B cell (primary cell): ENCODE measurements at regions not wholly inside any gene's neighbourhood (a gene's known extent, or its start where the extent isn't known, plus 50 kb on each side); places are given as distances from the start of the nearest gene placed in this dataset.
A peak's percentile ranks its signal among the peaks of the same experiment; 100 is the strongest.

Source experiments
- ATAC-seq: fragments of 200-7000 bp; cut with Tn5 transposase; one replicate; pipeline ENCODE4 v1.10.0; 2021; ENCODE audit warnings: low read depth, mild to moderate bottlenecking, moderate number of reproducible peaks, moderate library complexity
- CTCF ChIA-PET: fragments of 350-600 bp; sonication (Branson Sonifier 250); formaldehyde crosslinking; loops from one replicate; lab custom pipeline; 2021; ENCODE audit warnings: antibody characterized with exemption, inconsistent platforms; lab: Charles Lee
- POLR2A ChIA-PET: fragments of 350-600 bp; sonication (Branson Sonifier 250); formaldehyde crosslinking; loops from one replicate; lab custom pipeline; 2021; ENCODE audit warnings: antibody characterized with exemption; lab: Charles Lee
- DNase-seq: peaks from one replicate; pipeline ENCODE4 v3.0.0; 2013
- H2AFZ ChIP-seq: 2 replicates; pipeline ENCODE4 v1.6.1; 2012; ENCODE audit warnings: mild to moderate bottlenecking, low read depth, low read length; ENCODE audit not compliant: insufficient read depth, poor library complexity, severe bottlenecking
- H3K27ac ChIP-seq, 2 donors: 1 replicate in 1 of 2; 2 replicates in 1 of 2; pipeline ENCODE4 v1.5.1; 2012 to 2013; ENCODE audit warnings: low read length in 2 of 2, mild to moderate bottlenecking in 2 of 2, moderate library complexity in 1 of 2
- H3K27me3 ChIP-seq, 4 experiments: fragments of 200-600 bp in 1 of 4; sonication (generic) in 1 of 4; replicated peaks in 1 of 4; 1 replicate in 2 of 4; 2 replicates in 2 of 4; pipeline versions ENCODE4 v1.6.1 to v1.7.0; 2013 to 2016; ENCODE audit warnings: low read length in 3 of 4, mild to moderate bottlenecking in 2 of 4, mixed read lengths in 1 of 4, moderate library complexity in 1 of 4; ENCODE audit not compliant: insufficient read depth in 4 of 4, control insufficient read depth in 3 of 4; ENCODE audit errors: control extremely low read depth in 1 of 4
- H3K36me3 ChIP-seq, 2 experiments: replicated peaks in 1 of 2; 1 replicate in 1 of 2; 2 replicates in 1 of 2; pipeline versions ENCODE4 v1.6.1 to v1.7.1; 2013; ENCODE audit warnings: low read length in 1 of 2; ENCODE audit not compliant: insufficient read depth in 2 of 2, control insufficient read depth in 1 of 2; ENCODE audit errors: control extremely low read depth in 1 of 2, extremely low read depth in 1 of 2
- H3K4me1 ChIP-seq, 2 donors: fragments of 200-600 bp in 1 of 2; sonication (generic) in 1 of 2; 1 replicate in 1 of 2; 2 replicates in 1 of 2; pipeline versions ENCODE4 v1.5.1 to v1.6.1; 2013 to 2017; ENCODE audit warnings: low read length in 2 of 2; ENCODE audit not compliant: control insufficient read depth in 2 of 2, insufficient read depth in 2 of 2
- H3K4me2 ChIP-seq: replicated peaks from 2 replicates; pipeline ENCODE3; 2012; ENCODE audit warnings: mild to moderate bottlenecking, low read depth, low read length; ENCODE audit not compliant: poor library complexity, severe bottlenecking
- H3K4me3 ChIP-seq, 5 experiments: fragments of 200-600 bp in 1 of 5; sonication (generic) in 1 of 5; 1 replicate in 3 of 5; 2 replicates in 2 of 5; pipeline versions ENCODE4 v1.5.1 to v1.7.0; 2011 to 2016; ENCODE audit warnings: low read length in 4 of 5, mild to moderate bottlenecking in 4 of 5, low read depth in 2 of 5, control low read depth in 1 of 5, moderate library complexity in 1 of 5; ENCODE audit not compliant: insufficient read depth in 1 of 5; ENCODE audit errors: control extremely low read depth in 1 of 5, extremely low read depth in 1 of 5
- H3K79me2 ChIP-seq: fragments of 200-600 bp; sonication (generic); one replicate; pipeline ENCODE4 v1.6.0; 2016; ENCODE audit warnings: low read length; ENCODE audit not compliant: control insufficient read depth, insufficient read depth
- H3K9ac ChIP-seq: fragments of 200-600 bp; sonication (generic); 2 replicates; pipeline ENCODE4 v1.6.1; 2017; ENCODE audit warnings: mild to moderate bottlenecking, low read length, moderate library complexity
- H3K9me3 ChIP-seq, 3 donors: one replicate each; pipeline versions ENCODE4 v1.6.1 to v1.7.1; 2013; ENCODE audit warnings: low read length in 2 of 3; ENCODE audit not compliant: control insufficient read depth in 2 of 3, insufficient read depth in 1 of 3; ENCODE audit errors: control extremely low read depth in 1 of 3
- H4K20me1 ChIP-seq: 2 replicates; pipeline ENCODE4 v1.6.0; 2012; ENCODE audit warnings: mild to moderate bottlenecking, low read length; ENCODE audit not compliant: insufficient read depth, control insufficient read depth, poor library complexity, severe bottlenecking
- H3K27ac Mint-ChIP-seq: one replicate; pipeline ENCODE4 v1.8.0; 2021; ENCODE audit warnings: mixed read lengths
- H3K27me3 Mint-ChIP-seq: one replicate; pipeline ENCODE4 v1.8.0; 2021; ENCODE audit warnings: mixed read lengths
- H3K4me1 Mint-ChIP-seq: one replicate; pipeline ENCODE4 v1.8.0; 2021; ENCODE audit warnings: mixed read lengths
- H3K4me3 Mint-ChIP-seq: one replicate; pipeline ENCODE4 v1.8.0; 2021; ENCODE audit warnings: mixed read lengths
- H3K9me3 Mint-ChIP-seq: one replicate; pipeline ENCODE4 v1.8.0; 2022; ENCODE audit warnings: mixed read lengths; ENCODE audit not compliant: insufficient read depth
- EZH2 ChIP-seq: IDR thresholded peaks from 2 replicates; pipeline ENCODE4 v1.6.1; 2012; ENCODE audit warnings: borderline replicate concordance, low read depth, mild to moderate bottlenecking, moderate library complexity, low read length; ENCODE audit not compliant: insufficient read depth, poor library complexity, severe bottlenecking
- WGBS: methylation state at CpG from one replicate; pipeline ENCODE4 v1.1.5; 2013; ENCODE audit warnings: missing lambda C conversion rate; ENCODE audit not compliant: insufficient coverage; 5-methylcytosine and 5-hydroxymethylcytosine counted together
- intact Hi-C: fragments of 100-400 bp; cut with micrococcal nuclease; formaldehyde crosslinking; loops from one replicate; pipeline ENCODE4 v1.10.0; 2022
- TF ChIP-seq, protein P1 (sequence below): fragments of 200-600 bp; IDR thresholded peaks from one replicate; pipeline ENCODE4 v1.8.0; 2022; ENCODE audit warnings: antibody characterized with exemption, mild to moderate bottlenecking

- Histone ChIP-seq H3K27me3 (no peaks in the 10 kb centered on the region), H3K36me3 (no peaks in the 10 kb centered on the region), H3K4me2 (peak overlapping the region; percentile 63), H3K4me3 (peak overlapping the region in 1 of 5 experiments; percentile 33), H3K27ac (peak overlapping the region in 1 of 2 donors; percentile 5), H3K9ac (peak overlapping the region; percentile 27), H3K4me1 (peaks cover 25 to 26% of the 10 kb centered on the region in 2 donors), H2AFZ (peak overlapping the region; percentile 61), H3K9me3 (peaks cover 0 to 7% (median 0%) of the 10 kb centered on the region in 3 donors), H3K79me2 (no peaks in the 10 kb centered on the region), H4K20me1 (no peaks in the 10 kb centered on the region)
- DNase-seq (peak; percentile 13), ATAC-seq (no peak)
- POLR2A ChIA-PET: no interaction called here
- H3K9me3 Mint-ChIP-seq: peaks cover 9% of the 10 kb centered on the region
- no peaks in the 10 kb centered on the region for H3K27me3 Mint-ChIP-seq
- H3K4me1 Mint-ChIP-seq: peaks cover 36% of the 10 kb centered on the region
- no peak overlapping the region for H3K27ac Mint-ChIP-seq
- H3K4me3 Mint-ChIP-seq: peak overlapping the region; percentile 76
- intact Hi-C loops: no loop called here
- CTCF ChIA-PET: no interaction called here
- WGBS: 5% methylated on average over 12 of the region's 13 CpGs
- TF ChIP-seq, protein P1, sequence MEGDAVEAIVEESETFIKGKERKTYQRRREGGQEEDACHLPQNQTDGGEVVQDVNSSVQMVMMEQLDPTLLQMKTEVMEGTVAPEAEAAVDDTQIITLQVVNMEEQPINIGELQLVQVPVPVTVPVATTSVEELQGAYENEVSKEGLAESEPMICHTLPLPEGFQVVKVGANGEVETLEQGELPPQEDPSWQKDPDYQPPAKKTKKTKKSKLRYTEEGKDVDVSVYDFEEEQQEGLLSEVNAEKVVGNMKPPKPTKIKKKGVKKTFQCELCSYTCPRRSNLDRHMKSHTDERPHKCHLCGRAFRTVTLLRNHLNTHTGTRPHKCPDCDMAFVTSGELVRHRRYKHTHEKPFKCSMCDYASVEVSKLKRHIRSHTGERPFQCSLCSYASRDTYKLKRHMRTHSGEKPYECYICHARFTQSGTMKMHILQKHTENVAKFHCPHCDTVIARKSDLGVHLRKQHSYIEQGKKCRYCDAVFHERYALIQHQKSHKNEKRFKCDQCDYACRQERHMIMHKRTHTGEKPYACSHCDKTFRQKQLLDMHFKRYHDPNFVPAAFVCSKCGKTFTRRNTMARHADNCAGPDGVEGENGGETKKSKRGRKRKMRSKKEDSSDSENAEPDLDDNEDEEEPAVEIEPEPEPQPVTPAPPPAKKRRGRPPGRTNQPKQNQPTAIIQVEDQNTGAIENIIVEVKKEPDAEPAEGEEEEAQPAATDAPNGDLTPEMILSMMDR: no peak
- no peak for TF ChIP-seq EZH2
Observed at GRCh38 chr7:132655131-132655727, 79.0 kb upstream of the PLXNA4 start.

DNA sequence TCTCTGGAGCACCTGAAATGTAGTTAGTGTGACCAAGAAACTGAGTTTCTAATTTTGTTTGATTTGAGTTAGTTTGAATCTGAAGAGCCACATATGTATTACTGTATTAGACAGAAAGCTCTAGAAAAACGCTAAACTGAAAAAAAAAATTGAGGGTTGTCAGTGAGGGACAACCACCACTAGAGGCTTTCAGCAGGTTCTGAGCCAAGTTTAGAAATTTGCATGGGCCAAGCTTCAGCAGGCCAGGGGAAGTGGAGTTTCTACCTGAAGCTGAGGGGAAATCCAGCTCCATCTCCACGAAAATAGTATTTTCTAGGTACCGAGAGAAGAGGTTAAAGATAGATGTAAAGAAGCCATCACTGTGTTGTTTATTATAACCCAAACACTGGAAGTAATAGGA, 77.9 kb upstream of the PLXNA4 start:
- H3K27ac ChIP-seq: no peak overlapping the region
- no peaks in the 10 kb centered on the region for H3K79me2 ChIP-seq
- H4K20me1 ChIP-seq: no peaks in the 10 kb centered on the region
- H2AFZ ChIP-seq: peak overlapping the region; percentile 24
- H3K4me1 ChIP-seq: peaks cover 25 to 26% of the 10 kb centered on the region in 2 donors
- ChIA-PET POLR2A (no interaction called here), CTCF (interaction anchor here (0.6 to 1.0 kb wide), 2 partner anchors 8 to 180 kb away, joined by 3 to 4 read pairs; no protein-coding TSS in a partner anchor)
- H3K36me3 ChIP-seq: no peaks in the 10 kb centered on the region
- no CpG with 5 or more reads among the region's 3 CpGs for WGBS
- peaks cover 0 to 7% (median 0%) of the 10 kb centered on the region in 3 donors for H3K9me3 ChIP-seq
- DNase-seq: peak; percentile 58
- ATAC-seq: peak; percentile 66
- no peaks in the 10 kb centered on the region for H3K27me3 ChIP-seq
- TF ChIP-seq, protein P1: peak; percentile 65
- TF ChIP-seq EZH2: no peak
- intact Hi-C loops: no loop called here
- H3K4me1 Mint-ChIP-seq: peaks cover 36% of the 10 kb centered on the region
- no peak overlapping the region for H3K9ac ChIP-seq
- H3K4me3 Mint-ChIP-seq: peak overlapping the region; percentile 32
- H3K9me3 Mint-ChIP-seq: peaks cover 9% of the 10 kb centered on the region
- no peak overlapping the region for H3K27ac Mint-ChIP-seq
- no peaks in the 10 kb centered on the region for H3K27me3 Mint-ChIP-seq
- peak overlapping the region; percentile 25 for H3K4me2 ChIP-seq
- no peak overlapping the region for H3K4me3 ChIP-seq
